Ovary (tissue), 3 donors: ENCODE measurements at regions not wholly inside any gene's neighbourhood (a gene's known extent, or its start where the extent isn't known, plus 50 kb on each side); places are given as distances from the start of the nearest gene placed in this dataset.

Source experiments
- EP300 ChIP-seq: sonication (generic); formaldehyde crosslinking; IDR thresholded peaks from one replicate; pipeline ENCODE4 v1.6.1; 2017; ENCODE audit warnings: antibody characterized with exemption
- POLR2A ChIP-seq: fragments of 450-650 bp; IDR thresholded peaks from one replicate; pipeline ENCODE4 v1.6.1; 2017; ENCODE audit warnings: antibody characterized with exemption, mild to moderate bottlenecking, moderate library complexity
- TF ChIP-seq, protein P1 (sequence below), 3 donors: fragments of 450-650 bp in 2 of 3; fragments of 200-600 bp in 1 of 3; IDR thresholded peaks; one replicate each; pipeline versions ENCODE4 v1.5.1 to v1.8.0; 2016 to 2022; ENCODE audit warnings: antibody characterized with exemption in 3 of 3, mild to moderate bottlenecking in 1 of 3
- donor health status: DM: no; HTN: no; CAD: no.

- TF ChIP-seq POLR2A (no peak), EP300 (no peak)
- TF ChIP-seq, protein P1, sequence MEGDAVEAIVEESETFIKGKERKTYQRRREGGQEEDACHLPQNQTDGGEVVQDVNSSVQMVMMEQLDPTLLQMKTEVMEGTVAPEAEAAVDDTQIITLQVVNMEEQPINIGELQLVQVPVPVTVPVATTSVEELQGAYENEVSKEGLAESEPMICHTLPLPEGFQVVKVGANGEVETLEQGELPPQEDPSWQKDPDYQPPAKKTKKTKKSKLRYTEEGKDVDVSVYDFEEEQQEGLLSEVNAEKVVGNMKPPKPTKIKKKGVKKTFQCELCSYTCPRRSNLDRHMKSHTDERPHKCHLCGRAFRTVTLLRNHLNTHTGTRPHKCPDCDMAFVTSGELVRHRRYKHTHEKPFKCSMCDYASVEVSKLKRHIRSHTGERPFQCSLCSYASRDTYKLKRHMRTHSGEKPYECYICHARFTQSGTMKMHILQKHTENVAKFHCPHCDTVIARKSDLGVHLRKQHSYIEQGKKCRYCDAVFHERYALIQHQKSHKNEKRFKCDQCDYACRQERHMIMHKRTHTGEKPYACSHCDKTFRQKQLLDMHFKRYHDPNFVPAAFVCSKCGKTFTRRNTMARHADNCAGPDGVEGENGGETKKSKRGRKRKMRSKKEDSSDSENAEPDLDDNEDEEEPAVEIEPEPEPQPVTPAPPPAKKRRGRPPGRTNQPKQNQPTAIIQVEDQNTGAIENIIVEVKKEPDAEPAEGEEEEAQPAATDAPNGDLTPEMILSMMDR (IDR thresholded peaks at IDR 0.05) = no peak
These were observed 304.9 kb downstream of the IPMK start for GRCh38 chr10:57962839-57963238.
